Neural cell (in vitro differentiated cells): ENCODE measurements at regions not wholly inside any gene's neighbourhood (a gene's known extent, or its start where the extent isn't known, plus 50 kb on each side); places are given as distances from the start of the nearest gene placed in this dataset.

Experiments
- H2AFZ ChIP-seq: fragments of 200-600, 300-800 bp; sonication (generic), shearing (Covaris generic); 2 replicates; pipeline ENCODE4 v1.6.0; 2014; ENCODE audit warnings: low read depth, mild to moderate bottlenecking, antibody characterized with exemption, low read length, moderate library complexity
- H3F3A ChIP-seq: fragments of 200-600 bp; shearing (Covaris generic); 2 replicates; pipeline ENCODE4 v1.6.1; 2016; ENCODE audit warnings: mild to moderate bottlenecking, moderate library complexity, mixed read lengths, antibody characterized with exemption, low read length; ENCODE audit not compliant: insufficient read depth, poor library complexity, severe bottlenecking
- H3K27ac ChIP-seq: fragments of 200-600, 300-800 bp; sonication (generic), shearing (Covaris generic); 2 replicates; pipeline ENCODE4 v1.5.1; 2014; ENCODE audit warnings: mild to moderate bottlenecking, low read length, moderate library complexity
- H3K27me3 ChIP-seq: fragments of 300-800, 200-600 bp; sonication (generic), shearing (Covaris generic); 2 replicates; pipeline ENCODE4 v1.6.0; 2014; ENCODE audit warnings: mild to moderate bottlenecking, low read depth, low read length, moderate library complexity; ENCODE audit not compliant: insufficient read depth
- H3K36me3 ChIP-seq: fragments of 300-800, 200-600 bp; sonication (generic), shearing (Covaris generic); 2 replicates; pipeline ENCODE4 v1.5.1; 2014; ENCODE audit warnings: mild to moderate bottlenecking, antibody characterized with exemption, low read length, moderate library complexity; ENCODE audit not compliant: insufficient read depth
- H3K4me2 ChIP-seq: fragments of 300-800, 200-600 bp; sonication (generic), shearing (Covaris generic); 2 replicates; pipeline ENCODE4 v1.6.0; 2014; ENCODE audit warnings: mild to moderate bottlenecking, low read length
- H3K4me3 ChIP-seq: fragments of 300-800, 200-600 bp; sonication (generic), shearing (Covaris generic); 2 replicates; pipeline ENCODE4 v1.5.1; 2014; ENCODE audit warnings: mild to moderate bottlenecking, low read length, moderate library complexity
- H3K79me2 ChIP-seq: fragments of 200-600 bp; shearing (Covaris generic); replicated peaks from 2 replicates; pipeline ENCODE4 v1.6.0; 2014; ENCODE audit warnings: mild to moderate bottlenecking, low read length, moderate library complexity; ENCODE audit not compliant: insufficient read depth
- H3K9ac ChIP-seq: fragments of 300-800, 200-600 bp; sonication (generic), shearing (Covaris generic); 2 replicates; pipeline ENCODE4 v1.6.1; 2016; ENCODE audit warnings: mild to moderate bottlenecking, low read length, mixed read lengths
- H3K9me2 ChIP-seq: fragments of 200-600 bp; shearing (Covaris generic); 2 replicates; pipeline ENCODE4 v1.6.1; 2016; ENCODE audit warnings: mild to moderate bottlenecking, low read length, mixed read lengths; ENCODE audit not compliant: insufficient read depth
- H3K9me3 ChIP-seq: fragments of 200-600, 300-800 bp; sonication (generic), shearing (Covaris generic); 2 replicates; pipeline ENCODE4 v1.6.1; 2016; ENCODE audit warnings: mild to moderate bottlenecking, mixed run types, low read length, moderate library complexity, mixed read lengths
- H4K20me1 ChIP-seq: fragments of 200-600 bp; shearing (Covaris generic); 2 replicates; pipeline ENCODE4 v1.6.1; 2016; ENCODE audit warnings: mild to moderate bottlenecking, mixed run types; ENCODE audit not compliant: insufficient read depth
- CTCF ChIP-seq: fragments of 450-650 bp; IDR thresholded peaks from 2 replicates; pipeline ENCODE4 v1.5.1; 2014; ENCODE audit warnings: antibody characterized with exemption, mild to moderate bottlenecking, moderate library complexity; ENCODE audit not compliant: poor library complexity, severe bottlenecking
- EP300 ChIP-seq: fragments of 450-650 bp; conservative IDR thresholded peaks from 2 replicates; pipeline ENCODE4 v1.6.1; 2014; ENCODE audit warnings: antibody characterized with exemption, mild to moderate bottlenecking, moderate library complexity; ENCODE audit not compliant: poor library complexity, severe bottlenecking
- EZH2 ChIP-seq: fragments of 200-600, 300-800 bp; shearing (Covaris generic), sonication (generic); IDR thresholded peaks from 2 replicates; pipeline ENCODE4 v1.6.1; 2014; ENCODE audit warnings: antibody characterized with exemption, low read length, borderline replicate concordance, mild to moderate bottlenecking; ENCODE audit not compliant: insufficient read depth, poor library complexity, severe bottlenecking
- MXI1 ChIP-seq: fragments of 450-650 bp; conservative IDR thresholded peaks from 2 replicates; pipeline ENCODE4 v1.6.1; 2014; ENCODE audit warnings: antibody characterized with exemption, mild to moderate bottlenecking; ENCODE audit not compliant: poor library complexity, severe bottlenecking
- POLR2AphosphoS5 ChIP-seq: IDR thresholded peaks from 2 replicates; pipeline ENCODE4 v1.6.1; 2012
- RAD21 ChIP-seq: fragments of 450-650 bp; conservative IDR thresholded peaks from 2 replicates; pipeline ENCODE4 v1.6.1; 2014; ENCODE audit warnings: antibody characterized with exemption, mild to moderate bottlenecking, moderate library complexity
- REST ChIP-seq: IDR thresholded peaks from 2 replicates; pipeline ENCODE4 v1.6.1; 2012; ENCODE audit warnings: borderline replicate concordance
- SMC3 ChIP-seq: fragments of 450-650 bp; conservative IDR thresholded peaks from 2 replicates; pipeline ENCODE4 v1.6.1; 2014; ENCODE audit warnings: antibody characterized with exemption, mild to moderate bottlenecking, moderate library complexity; ENCODE audit not compliant: poor library complexity
- TAF1 ChIP-seq: IDR thresholded peaks from 2 replicates; pipeline ENCODE4 v1.6.1; 2012; ENCODE audit warnings: low read depth

GRCh38 chr17:13442361-13442760 is 159.4 kb downstream of the HS3ST3A1 start:
- H4K20me1 ChIP-seq = no peaks in the 10 kb centered on the region
- H3K9me2 ChIP-seq = no peaks in the 10 kb centered on the region
- no peak overlapping the region for H2AFZ ChIP-seq
- H3K27ac ChIP-seq = no peak overlapping the region
- TF ChIP-seq REST = no peak
- no peak for TF ChIP-seq CTCF
- TF ChIP-seq EP300 = no peak
- no peak for TF ChIP-seq EZH2
- no peak for TF ChIP-seq TAF1
- TF ChIP-seq SMC3 = no peak
- no peak for TF ChIP-seq RAD21
- TF ChIP-seq POLR2AphosphoS5 = no peak
- TF ChIP-seq MXI1 = no peak
- no peaks in the 10 kb centered on the region for H3K36me3 ChIP-seq
- H3K4me3 ChIP-seq = no peak overlapping the region
- no peaks in the 10 kb centered on the region for H3K79me2 ChIP-seq
- H3K27me3 ChIP-seq = no peaks in the 10 kb centered on the region
- H3K4me2 ChIP-seq = no peak overlapping the region
- no peaks in the 10 kb centered on the region for H3K9me3 ChIP-seq
- no peaks in the 10 kb centered on the region for H3F3A ChIP-seq
- H3K9ac ChIP-seq = no peak overlapping the region

GRCh38 chr17:13441873-13442272 is 159.9 kb downstream of the HS3ST3A1 start:
- Histone ChIP-seq H3K27ac (no peak overlapping the region), H4K20me1 (no peaks in the 10 kb centered on the region), H3K9me2 (no peaks in the 10 kb centered on the region), H3K79me2 (no peaks in the 10 kb centered on the region), H3K4me2 (no peak overlapping the region), H3K36me3 (no peaks in the 10 kb centered on the region), H3F3A (no peaks in the 10 kb centered on the region), H3K9ac (no peak overlapping the region), H2AFZ (no peak overlapping the region), H3K9me3 (no peaks in the 10 kb centered on the region), H3K4me3 (no peak overlapping the region), H3K27me3 (no peaks in the 10 kb centered on the region)
- TF ChIP-seq POLR2AphosphoS5 = no peak
- no peak for TF ChIP-seq MXI1
- TF ChIP-seq SMC3 = no peak
- TF ChIP-seq REST = no peak
- TF ChIP-seq TAF1 = no peak
- TF ChIP-seq CTCF = no peak
- no peak for TF ChIP-seq RAD21
